ENCODE measurements at regions not wholly inside any gene's neighbourhood (a gene's known extent, or its start where the extent isn't known, plus 50 kb on each side); places are given as distances from the start of the nearest gene placed in this dataset.

DNA sequence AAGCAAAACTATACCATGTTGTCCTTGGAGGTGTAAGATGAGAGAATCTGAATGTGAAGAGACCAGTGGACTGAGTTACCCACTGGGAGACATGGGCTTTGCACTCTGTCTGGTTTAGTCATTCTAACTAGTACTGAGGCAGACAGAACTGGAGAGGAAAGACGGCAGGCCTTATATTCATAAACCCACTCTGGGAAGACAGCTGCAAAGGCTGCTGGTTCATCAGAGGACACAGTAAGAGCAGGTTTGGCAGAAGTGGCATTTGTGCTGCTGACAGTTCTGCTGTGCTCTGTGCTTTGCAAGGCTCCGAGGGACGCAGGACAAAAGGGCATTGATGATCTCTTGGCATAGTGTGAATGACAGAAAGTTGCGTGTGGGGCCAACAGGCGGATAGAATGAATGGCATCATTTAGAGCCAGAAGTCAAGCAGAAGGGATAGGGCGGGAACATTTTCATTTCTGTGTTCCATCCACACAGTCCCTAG, 142.3 kb upstream of the TENT5A start:
- no peak for DNase-seq (ENCODE audit: low read depth in 1 of 2, low spot score in 2 of 2)
- H3K9ac ChIP-seq (replicated peaks in 1 of 4; ENCODE audit: extremely low read depth in 1 of 4, low read depth in 3 of 4, low read length in 3 of 4): no peak overlapping the region

More for the DNA sequence above, 142.3 kb upstream of the TENT5A start:
- Histone ChIP-seq H2BK20ac (ENCODE audit: low read length) (no peak overlapping the region), H2BK120ac (replicated peaks; ENCODE audit: low read depth, low read length) (no peak overlapping the region), H4K20me1 (replicated peaks in 1 of 2; ENCODE audit: control insufficient read depth in 1 of 2, insufficient read depth in 2 of 2, low read length in 2 of 2) (no peaks in the 10 kb centered on the region), H3K56ac (replicated peaks; ENCODE audit: insufficient read length, low read depth, low read length) (no peak overlapping the region), H3K14ac (ENCODE audit: insufficient read length) (no peak overlapping the region), H4K91ac (replicated peaks; ENCODE audit: insufficient read length, low read length) (no peak overlapping the region), H3K36me3 (ENCODE audit: control insufficient read depth in 2 of 4, insufficient read depth in 4 of 4, low read length in 3 of 4) (no peaks in the 10 kb centered on the region), H3K4me3 (ENCODE audit: extremely low read depth in 1 of 4, insufficient read depth in 2 of 4, low read depth in 3 of 4, low read length in 4 of 4) (no peak overlapping the region), H2AFZ (ENCODE audit: low read length) (peak overlapping the region; percentile 31; the same call in 1 of the 2 replicates), H3K4me1 (replicated peaks in 1 of 4; ENCODE audit: control insufficient read depth in 3 of 4, insufficient read depth in 4 of 4, low read length in 3 of 4) (no peaks in the 10 kb centered on the region), H2AK5ac (ENCODE audit: low read depth, low read length) (no peak overlapping the region), H3K79me2 (ENCODE audit: control insufficient read depth in 1 of 2, insufficient read depth in 2 of 2, low read length in 2 of 2) (no peaks in the 10 kb centered on the region), H2BK5ac (ENCODE audit: low read depth, low read length) (no peak overlapping the region), H3K79me1 (ENCODE audit: low read depth, low read length) (no peaks in the 10 kb centered on the region), H3K18ac (ENCODE audit: extremely low read depth, low read length) (no peak overlapping the region), H3K9me3 (ENCODE audit: insufficient read depth in 2 of 2, low read depth in 1 of 2, low read length in 1 of 2) (no peaks in the 10 kb centered on the region), H3K27ac (ENCODE audit: low read depth, low read length) (no peak overlapping the region), H3K27me3 (replicated peaks in 1 of 4; ENCODE audit: control insufficient read depth in 3 of 4, extremely low read depth in 1 of 4, insufficient read depth in 3 of 4, low read length in 3 of 4) (no peaks in the 10 kb centered on the region), H2BK12ac (ENCODE audit: low read depth, low read length) (peak overlapping the region; percentile 46; the same call in 1 of the 2 replicates), H3K4ac (replicated peaks; ENCODE audit: insufficient read length, low read depth, low read length) (no peak overlapping the region), H3K23me2 (ENCODE audit: low read depth, low read length) (no peaks in the 10 kb centered on the region; the same call in 1 of the 2 replicates), H3K23ac (ENCODE audit: insufficient read length) (no peak overlapping the region), H4K8ac (ENCODE audit: extremely low read depth, insufficient read depth, low read length) (no peak overlapping the region), H4K5ac (ENCODE audit: insufficient read length, low read depth, low read length) (no peak overlapping the region), H2BK15ac (ENCODE audit: low read length) (no peak overlapping the region), H3K4me2 (ENCODE audit: insufficient read depth in 1 of 2, low read depth in 2 of 2, low read length in 2 of 2) (no peak overlapping the region)
- ChIA-PET CTCF (ENCODE audit: partially characterized antibody) (interaction anchor here (1.2 kb wide), 1 partner anchor 12 kb away, joined by 3 read pairs; no protein-coding TSS in a partner anchor), POLR2A (ENCODE audit: partially characterized antibody) (no interaction called here)
- no peak for TF ChIP-seq SIRT6 (IDR thresholded peaks at IDR 0.05; ENCODE audit: low read length)
- TF ChIP-seq SRF (IDR thresholded peaks at IDR 0.05; ENCODE audit: low read depth, low read length): no peak
- TF ChIP-seq TAF7 (optimal IDR thresholded peaks at IDR 0.05; ENCODE audit: borderline replicate concordance, low read depth, low read length): no peak
- no peak for TF ChIP-seq CHD1 (IDR thresholded peaks at IDR 0.05; ENCODE audit: low read depth, low read length)
- no peak for TF ChIP-seq SIX5 (IDR thresholded peaks at IDR 0.05; ENCODE audit: low read depth, low read length)
- no peak for TF ChIP-seq GTF2F1 (IDR thresholded peaks at IDR 0.05; ENCODE audit: borderline replicate concordance, low read depth, low read length)
- no peak for TF ChIP-seq NRF1 (IDR thresholded peaks at IDR 0.05; ENCODE audit: low read depth, low read length)
- no peak for TF ChIP-seq TBP (IDR thresholded peaks at IDR 0.05; ENCODE audit: low read depth, low read length)
- no peak for TF ChIP-seq HDAC2 (IDR thresholded peaks at IDR 0.05; ENCODE audit: borderline replicate concordance in 1 of 2, low read depth in 2 of 2, low read length in 2 of 2)
- TF ChIP-seq TCF12 (IDR thresholded peaks at IDR 0.05; ENCODE audit: low read depth, low read length): no peak
- no peak for TF ChIP-seq RFX5 (IDR thresholded peaks at IDR 0.05; ENCODE audit: borderline replicate concordance, low read depth, low read length)
- 89% methylated on average over 6 of the region's 6 CpGs; no CpG with 5 or more reads in 1 of the 2 experiments for WGBS, 2 experiments (ENCODE audit: extremely low coverage in 1 of 2, insufficient coverage in 1 of 2, insufficient read length in 1 of 2, insufficient replicate concordance in 2 of 2, low coverage in 1 of 2, low lambda C conversion rate in 2 of 2, missing lambda C conversion rate in 1 of 2)
- no peak for FAIRE-seq

All from H1 (cell line).